ENCODE measurements at regions not wholly inside any gene's neighbourhood (a gene's known extent, or its start where the extent isn't known, plus 50 kb on each side); places are given as distances from the start of the nearest gene placed in this dataset.
A peak's percentile ranks its signal among the peaks of the same experiment; 100 is the strongest.

GRCh38 chr13:22735011-22735995 is 445.5 kb upstream of the SGCG start:
- no peak overlapping the region for H3K27ac ChIP-seq
- TF ChIP-seq CTCF (conservative IDR thresholded peaks at IDR 0.05) = no peak

- H3K27ac ChIP-seq = no peak overlapping the region
- no peak for TF ChIP-seq CTCF (conservative IDR thresholded peaks at IDR 0.05)
These were observed 444.6 kb upstream of the SGCG start for GRCh38 chr13:22736084-22736767.

GRCh38 chr13:22736768-22737092 is 444.0 kb upstream of the SGCG start:
- TF ChIP-seq CTCF (conservative IDR thresholded peaks at IDR 0.05) = no peak

GRCh38 chr13:22738357-22738756 is 442.4 kb upstream of the SGCG start:
- no peak for TF ChIP-seq CTCF (conservative IDR thresholded peaks at IDR 0.05)
- no peak overlapping the region for H3K27ac ChIP-seq

More at GRCh38 chr13:22736768-22737092, 444.0 kb upstream of the SGCG start:
- H3K27ac ChIP-seq = no peak overlapping the region

- H3K27ac ChIP-seq = no peak overlapping the region
- TF ChIP-seq CTCF (conservative IDR thresholded peaks at IDR 0.05) = peak; percentile 45; the same call in 1 of the 2 replicates
These were observed 440.5 kb upstream of the SGCG start for GRCh38 chr13:22740264-22740663.

GRCh38 chr13:22744688-22745452 is 435.9 kb upstream of the SGCG start:
- no peak overlapping the region for H3K27ac ChIP-seq
- TF ChIP-seq CTCF (conservative IDR thresholded peaks at IDR 0.05) = no peak
